K562 (cell line): ENCODE measurements at regions not wholly inside any gene's neighbourhood (a gene's known extent, or its start where the extent isn't known, plus 50 kb on each side); places are given as distances from the start of the nearest gene placed in this dataset.

ENCODE experiments used
- CHD1 ChIP-seq: fragments of 200-600 bp; sonication (generic); IDR thresholded peaks from one replicate; pipeline ENCODE4 v1.6.1; 2012; ENCODE audit warnings: mild to moderate bottlenecking, moderate library complexity, low read length, inconsistent platforms
- CREM ChIP-seq: IDR thresholded peaks from 2 replicates; pipeline ENCODE4 v1.6.1; 2014; ENCODE audit warnings: antibody characterized with exemption, low read depth
- TAF1 ChIP-seq: IDR thresholded peaks from 2 replicates; pipeline ENCODE4 v1.6.1; 2011; ENCODE audit warnings: mild to moderate bottlenecking, low read length, moderate library complexity; ENCODE audit not compliant: insufficient read depth, control insufficient read depth, severe bottlenecking; ENCODE audit errors: extremely low read depth
- VEZF1 ChIP-seq: fragments of 200-800 bp; sonication (Bioruptor generic); IDR thresholded peaks from 2 replicates; pipeline ENCODE4 v1.6.1; 2017; ENCODE audit warnings: missing genetic modification characterization, missing compliant biosample characterization
- ZNF12 ChIP-seq: sonication (generic); formaldehyde crosslinking; IDR thresholded peaks from 2 replicates; pipeline ENCODE4 v1.4.0; 2020; ENCODE audit warnings: mild to moderate bottlenecking, missing genetic modification reagents
- ZNF318 ChIP-seq, 2 experiments: fragments of 450-650 bp; IDR thresholded peaks; 2 replicates each; pipeline ENCODE4 v1.6.1; 2016; ENCODE audit warnings: mild to moderate bottlenecking in 2 of 2, borderline replicate concordance in 1 of 2, low read depth in 1 of 2, moderate library complexity in 1 of 2
- ZNF707 ChIP-seq: fragments of 250-450 bp; sonication (Bioruptor Pico); conservative IDR thresholded peaks from 2 replicates; pipeline ENCODE4 v1.8.0; 2022; ENCODE audit warnings: inconsistent platforms, mild to moderate bottlenecking, moderate library complexity

- TF ChIP-seq ZNF318 (IDR thresholded peaks at IDR 0.05; ENCODE audit: borderline replicate concordance in 1 of 2, low read depth in 1 of 2) (no peak), TAF1 (no peak), VEZF1 (CRISPR knock-in tag) (no peak), ZNF12 (no peak), CHD1 (no peak), CREM (no peak), ZNF707 (CRISPR knock-in tag) (no peak)
These were observed 320.9 kb downstream of the AHR start (continued) for GRCh38 chr7:17619196-17619818.
